HepG2 (cell line): ENCODE measurements at regions not wholly inside any gene's neighbourhood (a gene's known extent, or its start where the extent isn't known, plus 50 kb on each side); places are given as distances from the start of the nearest gene placed in this dataset.

Source experiments
- ATF7-NPFF ChIP-seq: sonication (generic); formaldehyde crosslinking; IDR thresholded peaks from 2 replicates; pipeline ENCODE4 v1.8.1; 2023; ENCODE audit warnings: mild to moderate bottlenecking, low read depth, missing genetic modification reagents, moderate library complexity
- CENPX ChIP-seq: sonication (generic); formaldehyde crosslinking; IDR thresholded peaks from 2 replicates; pipeline ENCODE4 v1.9.0; 2021; ENCODE audit warnings: mild to moderate bottlenecking, missing genetic modification reagents, moderate library complexity
- ELF4 ChIP-seq: sonication (generic); formaldehyde crosslinking; IDR thresholded peaks from 2 replicates; pipeline ENCODE4 v1.5.0; 2020; ENCODE audit warnings: missing genetic modification reagents, mild to moderate bottlenecking, moderate library complexity, borderline replicate concordance
- FOXO4 ChIP-seq: sonication (generic); formaldehyde crosslinking; conservative IDR thresholded peaks from 2 replicates; pipeline ENCODE4 v1.8.1; 2023; ENCODE audit warnings: missing genetic modification reagents
- FUBP1 ChIP-seq: sonication (generic); formaldehyde crosslinking; IDR thresholded peaks from 2 replicates; pipeline ENCODE4 v1.5.1; 2020; ENCODE audit warnings: missing genetic modification reagents, mild to moderate bottlenecking, borderline replicate concordance
- HOMEZ ChIP-seq: IDR thresholded peaks from 2 replicates; pipeline ENCODE4 v1.6.1; 2016; ENCODE audit warnings: low read depth
- MAX ChIP-seq: IDR thresholded peaks from 2 replicates; pipeline ENCODE4 v1.6.1; 2012; ENCODE audit warnings: inconsistent platforms
- PHF8 ChIP-seq: sonication (generic); formaldehyde crosslinking; IDR thresholded peaks from 2 replicates; pipeline ENCODE4 v1.5.0; 2020; ENCODE audit warnings: missing genetic modification reagents
- PRPF4 ChIP-seq: fragments of 200-400 bp; formaldehyde crosslinking; IDR thresholded peaks from 2 replicates; pipeline ENCODE4 v1.6.1; 2016; ENCODE audit warnings: low read length, low read depth; ENCODE audit not compliant: poor library complexity, severe bottlenecking
- RXRA ChIP-seq: sonication (generic); formaldehyde crosslinking; IDR thresholded peaks from 2 replicates; pipeline ENCODE4 v1.5.1; 2020; ENCODE audit warnings: missing genetic modification reagents
- SMAD3 ChIP-seq: sonication (generic); formaldehyde crosslinking; IDR thresholded peaks from 2 replicates; pipeline ENCODE4 v1.4.0; 2020; ENCODE audit warnings: missing genetic modification reagents
- SP5 ChIP-seq: IDR thresholded peaks from 2 replicates; pipeline ENCODE4 v1.6.1; 2016; ENCODE audit warnings: low read depth, borderline replicate concordance
- ZBTB2 ChIP-seq: sonication (generic); formaldehyde crosslinking; IDR thresholded peaks from 2 replicates; pipeline ENCODE4 v1.8.0; 2022; ENCODE audit warnings: low read depth, missing genetic modification reagents
- ZFP82 ChIP-seq: sonication (generic); formaldehyde crosslinking; IDR thresholded peaks from 2 replicates; pipeline ENCODE4 v1.5.1; 2020; ENCODE audit warnings: mild to moderate bottlenecking, missing genetic modification reagents, borderline replicate concordance
- ZNF124 ChIP-seq: sonication (generic); formaldehyde crosslinking; IDR thresholded peaks from 2 replicates; pipeline ENCODE4 v1.4.0; 2020; ENCODE audit warnings: missing genetic modification reagents
- ZNF20 ChIP-seq: sonication (generic); formaldehyde crosslinking; IDR thresholded peaks from 2 replicates; pipeline ENCODE4 v1.4.0; 2020; ENCODE audit warnings: mild to moderate bottlenecking, moderate library complexity, missing genetic modification reagents
- ZNF235 ChIP-seq: sonication (generic); formaldehyde crosslinking; IDR thresholded peaks from 2 replicates; pipeline ENCODE4 v1.8.1; 2023; ENCODE audit warnings: mild to moderate bottlenecking, missing genetic modification reagents, borderline replicate concordance
- ZNF264 ChIP-seq: sonication (generic); formaldehyde crosslinking; IDR thresholded peaks from 2 replicates; pipeline ENCODE4 v1.4.0; 2020; ENCODE audit warnings: missing genetic modification reagents
- ZNF460 ChIP-seq: sonication (generic); formaldehyde crosslinking; IDR thresholded peaks from 2 replicates; pipeline ENCODE4 v1.5.1; 2020; ENCODE audit warnings: missing genetic modification reagents, mild to moderate bottlenecking, borderline replicate concordance
- ZNF512 ChIP-seq: sonication (generic); formaldehyde crosslinking; IDR thresholded peaks from 2 replicates; pipeline ENCODE4 v1.4.0; 2020; ENCODE audit warnings: mild to moderate bottlenecking, missing genetic modification reagents
- ZNF7 ChIP-seq: IDR thresholded peaks from 2 replicates; pipeline ENCODE4 v1.6.1; 2016; ENCODE audit warnings: missing biosample characterization, missing genetic modification reagents
- ZNF83 ChIP-seq: sonication (generic); formaldehyde crosslinking; IDR thresholded peaks from 2 replicates; pipeline ENCODE4 v1.4.0; 2020; ENCODE audit warnings: missing genetic modification reagents, mild to moderate bottlenecking, borderline replicate concordance

GRCh38 chr2:8138923-8139667 lies 542.8 kb upstream of the ID2 start (continued):
- TF ChIP-seq ZNF264 (CRISPR knock-in tag) (peak; percentile 81), HOMEZ (peak; percentile 82; the same call in 1 of the 2 replicates), ZNF460 (CRISPR knock-in tag) (no peak), MAX (no peak; the same call in none of the 2 replicates), ZFP82 (CRISPR knock-in tag) (0 out of 2 replicates have a peak, but pooled peaks have one; percentile 53), PRPF4 (no peak), ZNF512 (CRISPR knock-in tag) (no peak), ELF4 (CRISPR knock-in tag) (peak; percentile 78; the same call in 1 of the 2 replicates), ZNF83 (no peak), ATF7-NPFF (CRISPR knock-in tag) (no peak), FUBP1 (no peak), ZNF235 (no peak), SP5 (peak; percentile 35; the same call in 1 of the 2 replicates), ZNF20 (CRISPR knock-in tag) (no peak), CENPX (no peak), ZNF7 (no peak), RXRA (CRISPR knock-in tag) (peak; percentile 70; the same call in 1 of the 2 replicates), SMAD3 (peak; percentile 91), FOXO4 (no peak), ZBTB2 (CRISPR knock-in tag) (no peak), ZNF124 (0 out of 2 replicates have a peak, but pooled peaks have one; percentile 64), PHF8 (CRISPR knock-in tag) (peak; percentile 58)
